ENCODE measurements at regions not wholly inside any gene's neighbourhood (a gene's known extent, or its start where the extent isn't known, plus 50 kb on each side); places are given as distances from the start of the nearest gene placed in this dataset.

- H3K79me2 ChIP-seq (ENCODE audit: insufficient read depth, low read length): no peaks in the 10 kb centered on the region
- no peaks in the 10 kb centered on the region for H3K9me3 ChIP-seq (ENCODE audit: insufficient read depth, low read length, severe bottlenecking)
- TF ChIP-seq, protein P1, sequence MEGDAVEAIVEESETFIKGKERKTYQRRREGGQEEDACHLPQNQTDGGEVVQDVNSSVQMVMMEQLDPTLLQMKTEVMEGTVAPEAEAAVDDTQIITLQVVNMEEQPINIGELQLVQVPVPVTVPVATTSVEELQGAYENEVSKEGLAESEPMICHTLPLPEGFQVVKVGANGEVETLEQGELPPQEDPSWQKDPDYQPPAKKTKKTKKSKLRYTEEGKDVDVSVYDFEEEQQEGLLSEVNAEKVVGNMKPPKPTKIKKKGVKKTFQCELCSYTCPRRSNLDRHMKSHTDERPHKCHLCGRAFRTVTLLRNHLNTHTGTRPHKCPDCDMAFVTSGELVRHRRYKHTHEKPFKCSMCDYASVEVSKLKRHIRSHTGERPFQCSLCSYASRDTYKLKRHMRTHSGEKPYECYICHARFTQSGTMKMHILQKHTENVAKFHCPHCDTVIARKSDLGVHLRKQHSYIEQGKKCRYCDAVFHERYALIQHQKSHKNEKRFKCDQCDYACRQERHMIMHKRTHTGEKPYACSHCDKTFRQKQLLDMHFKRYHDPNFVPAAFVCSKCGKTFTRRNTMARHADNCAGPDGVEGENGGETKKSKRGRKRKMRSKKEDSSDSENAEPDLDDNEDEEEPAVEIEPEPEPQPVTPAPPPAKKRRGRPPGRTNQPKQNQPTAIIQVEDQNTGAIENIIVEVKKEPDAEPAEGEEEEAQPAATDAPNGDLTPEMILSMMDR (IDR thresholded peaks at IDR 0.05; ENCODE audit: borderline replicate concordance, extremely low read depth, low read length, poor library complexity, severe bottlenecking): no peak
- no peak for TF ChIP-seq EZH2 (IDR thresholded peaks at IDR 0.05; ENCODE audit: borderline replicate concordance, low read depth, low read length, severe bottlenecking)
- no peak overlapping the region for H3K27ac ChIP-seq (ENCODE audit: low read length)
- H4K20me1 ChIP-seq (ENCODE audit: insufficient read depth, low read length): no peaks in the 10 kb centered on the region
- H3K4me1 ChIP-seq (ENCODE audit: insufficient read depth, low read length): no peaks in the 10 kb centered on the region
- no peak overlapping the region for H3K4me3 ChIP-seq (ENCODE audit: low read depth in 1 of 2, low read length in 2 of 2)
- H3K9ac ChIP-seq (ENCODE audit: low read depth, low read length): no peak overlapping the region
- H2AFZ ChIP-seq (ENCODE audit: low read depth, low read length): no peak overlapping the region
- no peak for DNase-seq
- no peak for ATAC-seq (ENCODE audit: insufficient read depth, low read depth)
- no peaks in the 10 kb centered on the region for H3K36me3 ChIP-seq (ENCODE audit: insufficient read depth, low read length)
- no peaks in the 10 kb centered on the region for H3K27me3 ChIP-seq (ENCODE audit: insufficient read depth, low read length, poor library complexity)
- H3K4me2 ChIP-seq (ENCODE audit: insufficient read depth, low read length): no peak overlapping the region
These were observed 680.8 kb upstream of the FAM241A start for GRCh38 chr4:111464251-111465045.

- Histone ChIP-seq H3K9me3 (ENCODE audit: insufficient read depth, low read length, severe bottlenecking) (no peaks in the 10 kb centered on the region), H3K4me3 (ENCODE audit: low read depth in 1 of 2, low read length in 2 of 2) (no peak overlapping the region), H3K4me1 (ENCODE audit: insufficient read depth, low read length) (no peaks in the 10 kb centered on the region), H3K4me2 (ENCODE audit: insufficient read depth, low read length) (no peak overlapping the region), H3K27ac (ENCODE audit: low read length) (no peak overlapping the region), H3K36me3 (ENCODE audit: insufficient read depth, low read length) (no peaks in the 10 kb centered on the region), H3K79me2 (ENCODE audit: insufficient read depth, low read length) (no peaks in the 10 kb centered on the region), H3K27me3 (ENCODE audit: insufficient read depth, low read length, poor library complexity) (no peaks in the 10 kb centered on the region), H3K9ac (ENCODE audit: low read depth, low read length) (no peak overlapping the region), H4K20me1 (ENCODE audit: insufficient read depth, low read length) (no peaks in the 10 kb centered on the region), H2AFZ (ENCODE audit: low read depth, low read length) (no peak overlapping the region)
- no peak for DNase-seq
- TF ChIP-seq EZH2 (IDR thresholded peaks at IDR 0.05; ENCODE audit: borderline replicate concordance, low read depth, low read length, severe bottlenecking): no peak
- TF ChIP-seq, protein P1 (IDR thresholded peaks at IDR 0.05; ENCODE audit: borderline replicate concordance, extremely low read depth, low read length, poor library complexity, severe bottlenecking): no peak
- no peak for ATAC-seq (ENCODE audit: insufficient read depth, low read depth)
These were observed 678.2 kb upstream of the FAM241A start for GRCh38 chr4:111466811-111467604.

DNA sequence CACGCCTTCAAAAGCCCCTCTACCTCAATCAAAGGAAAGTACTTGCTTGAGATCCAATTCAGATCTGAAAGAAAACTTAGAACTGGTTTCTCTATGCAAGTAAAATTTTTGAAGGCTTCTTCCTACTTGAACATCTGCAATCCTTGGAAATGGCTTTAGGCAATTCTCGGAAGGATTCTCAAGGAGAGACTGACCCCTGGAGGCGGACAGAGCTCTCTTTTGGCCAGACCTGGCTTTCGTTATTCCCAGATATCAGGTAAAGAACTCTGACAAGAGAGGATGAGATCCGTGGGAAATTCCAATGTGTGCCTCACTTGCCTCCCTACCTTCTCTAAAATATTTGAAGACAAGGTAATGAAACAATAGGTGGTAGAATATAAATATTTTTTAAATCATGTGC is 670.3 kb upstream of the FAM241A start:
- H3K27me3 ChIP-seq (ENCODE audit: insufficient read depth, low read length, poor library complexity): no peaks in the 10 kb centered on the region
- no peak for TF ChIP-seq EZH2 (IDR thresholded peaks at IDR 0.05; ENCODE audit: borderline replicate concordance, low read depth, low read length, severe bottlenecking)
- TF ChIP-seq, protein P1 (IDR thresholded peaks at IDR 0.05; ENCODE audit: borderline replicate concordance, extremely low read depth, low read length, poor library complexity, severe bottlenecking): peak; percentile 19
- ATAC-seq (ENCODE audit: insufficient read depth, low read depth) (no peak), DNase-seq (no peak)
- no peaks in the 10 kb centered on the region for H4K20me1 ChIP-seq (ENCODE audit: insufficient read depth, low read length)
- H3K27ac ChIP-seq (ENCODE audit: low read length): no peak overlapping the region
- H3K4me1 ChIP-seq (ENCODE audit: insufficient read depth, low read length): no peaks in the 10 kb centered on the region
- H3K36me3 ChIP-seq (ENCODE audit: insufficient read depth, low read length): no peaks in the 10 kb centered on the region
- no peak overlapping the region for H3K4me3 ChIP-seq (ENCODE audit: low read depth in 1 of 2, low read length in 2 of 2)
- H2AFZ ChIP-seq (ENCODE audit: low read depth, low read length): no peak overlapping the region
- H3K79me2 ChIP-seq (ENCODE audit: insufficient read depth, low read length): no peaks in the 10 kb centered on the region
- no peaks in the 10 kb centered on the region for H3K9me3 ChIP-seq (ENCODE audit: insufficient read depth, low read length, severe bottlenecking)
- H3K9ac ChIP-seq (ENCODE audit: low read depth, low read length): no peak overlapping the region
- no peak overlapping the region for H3K4me2 ChIP-seq (ENCODE audit: insufficient read depth, low read length)

Data from DND-41 (cell line).